ENCODE measurements at regions not wholly inside any gene's neighbourhood (a gene's known extent, or its start where the extent isn't known, plus 50 kb on each side); places are given as distances from the start of the nearest gene placed in this dataset.

GRCh38 chr11:96620464-96621044 is 230.7 kb downstream of the JRKL start:
- ATAC-seq (ENCODE audit: low read depth) = no peak
- H3K27ac Mint-ChIP-seq = no peak overlapping the region
- POLR2A ChIA-PET = no interaction called here

GRCh38 chr11:96621161-96621560 is 231.3 kb downstream of the JRKL start:
- intact Hi-C loops (cut with micrococcal nuclease) = no loop called here
- H3K27me3 ChIP-seq (replicated peaks in 1 of 4; ENCODE audit: control extremely low read depth in 1 of 4, control insufficient read depth in 3 of 4, insufficient read depth in 4 of 4, low read length in 3 of 4) = no peaks in the 10 kb centered on the region
- no peaks in the 10 kb centered on the region for H3K4me1 ChIP-seq (ENCODE audit: control insufficient read depth in 2 of 2, insufficient read depth in 2 of 2, low read length in 2 of 2)
- H3K9ac ChIP-seq (ENCODE audit: low read length) = no peak overlapping the region
- no peak overlapping the region for H2AFZ ChIP-seq (ENCODE audit: insufficient read depth, low read depth, low read length, poor library complexity, severe bottlenecking)
- no peak overlapping the region for H3K4me3 ChIP-seq (ENCODE audit: control extremely low read depth in 1 of 5, extremely low read depth in 1 of 5, insufficient read depth in 1 of 5, low read depth in 2 of 5, low read length in 4 of 5)
- H4K20me1 ChIP-seq (ENCODE audit: control insufficient read depth, insufficient read depth, low read length, poor library complexity, severe bottlenecking) = no peaks in the 10 kb centered on the region
- no peak overlapping the region for H3K27ac ChIP-seq (ENCODE audit: low read length in 2 of 2)
- Mint-ChIP-seq H3K27ac (no peak overlapping the region), H3K9me3 (ENCODE audit: insufficient read depth) (peaks cover 4% of the 10 kb centered on the region), H3K4me1 (no peaks in the 10 kb centered on the region), H3K4me3 (no peak overlapping the region), H3K27me3 (no peaks in the 10 kb centered on the region)
- ChIA-PET POLR2A (no interaction called here), CTCF (no interaction called here)
- peaks cover 0 to 3% (median 2%) of the 10 kb centered on the region in 3 donors for H3K9me3 ChIP-seq (ENCODE audit: control extremely low read depth in 1 of 3, control insufficient read depth in 2 of 3, insufficient read depth in 1 of 3, low read length in 2 of 3)
- no CpG with 5 or more reads among the region's 1 CpG for WGBS (ENCODE audit: insufficient coverage)
- no peak overlapping the region for H3K4me2 ChIP-seq (replicated peaks; ENCODE audit: low read depth, low read length, poor library complexity, severe bottlenecking)
- no peak for DNase-seq
- no peaks in the 10 kb centered on the region for H3K79me2 ChIP-seq (ENCODE audit: control insufficient read depth, insufficient read depth, low read length)
- no peaks in the 10 kb centered on the region for H3K36me3 ChIP-seq (replicated peaks in 1 of 2; ENCODE audit: control extremely low read depth in 1 of 2, control insufficient read depth in 1 of 2, extremely low read depth in 1 of 2, insufficient read depth in 2 of 2, low read length in 1 of 2)
- no peak for ATAC-seq (ENCODE audit: low read depth)
- TF ChIP-seq EZH2 (IDR thresholded peaks at IDR 0.05; ENCODE audit: borderline replicate concordance, insufficient read depth, low read depth, low read length, poor library complexity, severe bottlenecking) (no peak), CTCF (IDR thresholded peaks at IDR 0.05) (no peak)

More at GRCh38 chr11:96620464-96621044, 230.7 kb downstream of the JRKL start:
- Histone ChIP-seq H2AFZ (ENCODE audit: insufficient read depth, low read depth, low read length, poor library complexity, severe bottlenecking) (no peak overlapping the region), H3K27ac (ENCODE audit: low read length in 2 of 2) (no peak overlapping the region), H3K4me1 (ENCODE audit: control insufficient read depth in 2 of 2, insufficient read depth in 2 of 2, low read length in 2 of 2) (no peaks in the 10 kb centered on the region), H3K79me2 (ENCODE audit: control insufficient read depth, insufficient read depth, low read length) (no peaks in the 10 kb centered on the region), H3K9ac (ENCODE audit: low read length) (no peak overlapping the region), H4K20me1 (ENCODE audit: control insufficient read depth, insufficient read depth, low read length, poor library complexity, severe bottlenecking) (no peaks in the 10 kb centered on the region), H3K9me3 (ENCODE audit: control extremely low read depth in 1 of 3, control insufficient read depth in 2 of 3, insufficient read depth in 1 of 3, low read length in 2 of 3) (peaks cover 0 to 3% (median 0%) of the 10 kb centered on the region in 3 donors), H3K4me3 (ENCODE audit: control extremely low read depth in 1 of 5, extremely low read depth in 1 of 5, insufficient read depth in 1 of 5, low read depth in 2 of 5, low read length in 4 of 5) (no peak overlapping the region), H3K4me2 (replicated peaks; ENCODE audit: low read depth, low read length, poor library complexity, severe bottlenecking) (no peak overlapping the region), H3K36me3 (replicated peaks in 1 of 2; ENCODE audit: control extremely low read depth in 1 of 2, control insufficient read depth in 1 of 2, extremely low read depth in 1 of 2, insufficient read depth in 2 of 2, low read length in 1 of 2) (no peaks in the 10 kb centered on the region), H3K27me3 (replicated peaks in 1 of 4; ENCODE audit: control extremely low read depth in 1 of 4, control insufficient read depth in 3 of 4, insufficient read depth in 4 of 4, low read length in 3 of 4) (no peaks in the 10 kb centered on the region)
- Mint-ChIP-seq H3K9me3 (ENCODE audit: insufficient read depth) (peaks cover 4% of the 10 kb centered on the region), H3K27me3 (no peaks in the 10 kb centered on the region), H3K4me1 (no peaks in the 10 kb centered on the region), H3K4me3 (no peak overlapping the region)
- CTCF ChIA-PET = no interaction called here
- WGBS (ENCODE audit: insufficient coverage) = 83% methylated on average over 1 of the region's 1 CpG
- no peak for DNase-seq
- intact Hi-C loops (cut with micrococcal nuclease) = no loop called here
- TF ChIP-seq CTCF (IDR thresholded peaks at IDR 0.05) = no peak
- no peak for TF ChIP-seq EZH2 (IDR thresholded peaks at IDR 0.05; ENCODE audit: borderline replicate concordance, insufficient read depth, low read depth, low read length, poor library complexity, severe bottlenecking)
